PC-9 (cell line): ENCODE measurements at regions not wholly inside any gene's neighbourhood (a gene's known extent, or its start where the extent isn't known, plus 50 kb on each side); places are given as distances from the start of the nearest gene placed in this dataset.

Experiments
- BruUV-seq: library from RNA; stranded (reverse); fragments of 400-500 nt; replicated peaks from 2 replicates; lab custom pipeline; 2021; lab: Mats Ljungman, UMichigan
- CTCF ChIA-PET: fragments of 300-600 bp; sonication (Branson Sonifier 250); formaldehyde crosslinking; loops from one replicate; lab custom pipeline; 2022; ENCODE audit warnings: antibody characterized with exemption; lab: Charles Lee
- POLR2A ChIA-PET: fragments of 300-600 bp; sonication (Branson Sonifier 250); formaldehyde crosslinking; loops from one replicate; lab custom pipeline; 2022; ENCODE audit warnings: antibody characterized with exemption; ENCODE audit not compliant: unreplicated experiment; lab: Charles Lee
- DNase-seq, 2 experiments: peaks; one replicate each; pipeline versions ENCODE4 v3.0.0 to v3.0.0-alpha.2; 2015 to 2022; ENCODE audit warnings: mixed read lengths in 1 of 2
- H2AFZ ChIP-seq: fragments of 200-600 bp; sonication (generic); 2 replicates; pipeline ENCODE4 v1.8.1; 2017; ENCODE audit warnings: antibody characterized with exemption
- H3F3A ChIP-seq: fragments of 200-600 bp; sonication (generic); 2 replicates; pipeline ENCODE4 v1.8.1; 2017; ENCODE audit warnings: antibody characterized with exemption, mild to moderate bottlenecking, low read depth; ENCODE audit not compliant: insufficient read depth
- H3K27ac ChIP-seq: fragments of 200-600 bp; sonication (generic); 2 replicates; pipeline ENCODE4 v1.6.1; 2016; ENCODE audit warnings: mixed run types
- H3K27me3 ChIP-seq: fragments of 200-600 bp; sonication (generic); 2 replicates; pipeline ENCODE4 v1.6.1; 2016; ENCODE audit warnings: low read depth, mixed run types; ENCODE audit not compliant: insufficient read depth
- H3K36me3 ChIP-seq: fragments of 200-600 bp; sonication (generic); 2 replicates; pipeline ENCODE4 v1.6.1; 2016; ENCODE audit warnings: low read depth, mixed run types
- H3K4me1 ChIP-seq: fragments of 200-600 bp; sonication (generic); replicated peaks from 2 replicates; pipeline ENCODE4 v1.6.1; 2016; ENCODE audit warnings: mixed run types; ENCODE audit not compliant: insufficient read depth
- H3K4me2 ChIP-seq: fragments of 200-600 bp; sonication (generic); 2 replicates; pipeline ENCODE4 v1.6.1; 2017; ENCODE audit warnings: mixed run types
- H3K4me3 ChIP-seq: fragments of 200-600 bp; sonication (generic); 2 replicates; pipeline ENCODE4 v1.6.1; 2016; ENCODE audit warnings: mixed run types
- H3K79me2 ChIP-seq: fragments of 200-600 bp; sonication (generic); 2 replicates; pipeline ENCODE4 v1.6.1; 2017; ENCODE audit warnings: low read depth, mixed run types
- H3K9me2 ChIP-seq: fragments of 200-600 bp; sonication (generic); 2 replicates; pipeline ENCODE4 v1.8.1; 2017; ENCODE audit warnings: mild to moderate bottlenecking; ENCODE audit not compliant: insufficient read depth
- H3K9me3 ChIP-seq: fragments of 200-600 bp; sonication (generic); 2 replicates; pipeline ENCODE4 v1.8.1; 2016; ENCODE audit warnings: low read depth; ENCODE audit not compliant: insufficient read depth
- H4K20me1 ChIP-seq: fragments of 200-600 bp; sonication (generic); 2 replicates; pipeline ENCODE4 v1.8.1; 2017; ENCODE audit not compliant: insufficient read depth
- CTCF ChIP-seq: fragments of 200-600 bp; sonication (generic); conservative IDR thresholded peaks from 2 replicates; pipeline ENCODE4 v1.6.1; 2017; ENCODE audit warnings: mixed run types, antibody characterized with exemption, mild to moderate bottlenecking, moderate library complexity
- EZH2 ChIP-seq: fragments of 200-600 bp; sonication (generic); IDR thresholded peaks from 2 replicates; pipeline ENCODE4 v1.8.0; 2017; ENCODE audit warnings: antibody characterized with exemption, low read depth
- intact Hi-C: fragments of 100-400 bp; cut with micrococcal nuclease; formaldehyde crosslinking; loops from one replicate; pipeline ENCODE4 v1.10.0; 2022; ENCODE audit not compliant: unreplicated experiment

GRCh38 chr18:39515299-39515698, 1949.7 kb upstream of the CELF4 start:
- DNase-seq, result no peak
- Histone ChIP-seq H3K4me3 (no peak overlapping the region), H3K36me3 (no peaks in the 10 kb centered on the region), H3K4me2 (no peak overlapping the region), H3K9me2 (no peaks in the 10 kb centered on the region), H3F3A (no peaks in the 10 kb centered on the region), H2AFZ (no peak overlapping the region), H3K79me2 (no peaks in the 10 kb centered on the region), H3K27me3 (no peaks in the 10 kb centered on the region), H3K27ac (no peak overlapping the region), H3K4me1 (0 out of 2 replicates have a peak, but pooled peaks cover 7% of the 10 kb centered on the region), H3K9me3 (no peaks in the 10 kb centered on the region), H4K20me1 (no peaks in the 10 kb centered on the region)
- no peak for TF ChIP-seq EZH2
- no peak for TF ChIP-seq CTCF
- no TSS peak for BruUV-seq
- CTCF ChIA-PET, result no interaction called here
- POLR2A ChIA-PET, result no interaction called here
- intact Hi-C loops, result no loop called here

- no peaks in the 10 kb centered on the region for H3K9me3 ChIP-seq
- CTCF ChIA-PET, result no interaction called here
- H3K36me3 ChIP-seq, result no peaks in the 10 kb centered on the region
- no peaks in the 10 kb centered on the region for H3K27me3 ChIP-seq
- H4K20me1 ChIP-seq, result no peaks in the 10 kb centered on the region
- TF ChIP-seq CTCF (no peak), EZH2 (no peak)
- POLR2A ChIA-PET, result no interaction called here
- no peak overlapping the region for H3K4me3 ChIP-seq
- H3K27ac ChIP-seq, result no peak overlapping the region
- no peaks in the 10 kb centered on the region for H3K79me2 ChIP-seq
- no peak overlapping the region for H3K4me2 ChIP-seq
- no peak overlapping the region for H2AFZ ChIP-seq
- intact Hi-C loops, result no loop called here
- no peaks in the 10 kb centered on the region for H3F3A ChIP-seq
- no peak for DNase-seq
- H3K4me1 ChIP-seq, result no peaks in the 10 kb centered on the region
- BruUV-seq, result no TSS peak
- H3K9me2 ChIP-seq, result no peaks in the 10 kb centered on the region
These were observed 1947.6 kb upstream of the CELF4 start for GRCh38 chr18:39513186-39513585.

GRCh38 chr18:39506581-39507330, 1941.2 kb upstream of the CELF4 start:
- H3K9me2 ChIP-seq, result no peaks in the 10 kb centered on the region
- intact Hi-C loops, result no loop called here
- no peak overlapping the region for H3K4me2 ChIP-seq
- H4K20me1 ChIP-seq, result no peaks in the 10 kb centered on the region
- BruUV-seq, result no TSS peak
- CTCF ChIA-PET, result no interaction called here
- no peaks in the 10 kb centered on the region for H3K36me3 ChIP-seq
- H3K27ac ChIP-seq, result no peak overlapping the region
- no peaks in the 10 kb centered on the region for H3K27me3 ChIP-seq
- POLR2A ChIA-PET, result no interaction called here
- no peaks in the 10 kb centered on the region for H3K9me3 ChIP-seq
- no peak for TF ChIP-seq EZH2
- TF ChIP-seq CTCF, result no peak
- H3F3A ChIP-seq, result no peaks in the 10 kb centered on the region
- H2AFZ ChIP-seq, result no peak overlapping the region
- no peaks in the 10 kb centered on the region for H3K4me1 ChIP-seq
- H3K79me2 ChIP-seq, result no peaks in the 10 kb centered on the region
- no peak for DNase-seq
- H3K4me3 ChIP-seq, result no peak overlapping the region
